ENCODE measurements at regions not wholly inside any gene's neighbourhood (a gene's known extent, or its start where the extent isn't known, plus 50 kb on each side); places are given as distances from the start of the nearest gene placed in this dataset.

- Histone ChIP-seq H3K36me3 (ENCODE audit: insufficient read depth, low read length) (no peaks in the 10 kb centered on the region), H3K4me3 (ENCODE audit: low read length) (no peak overlapping the region), H3K4me1 (ENCODE audit: insufficient read depth, low read length) (peaks cover 26% of the 10 kb centered on the region), H3K9ac (ENCODE audit: low read depth, low read length) (no peak overlapping the region), H3K27me3 (ENCODE audit: insufficient read depth, low read length) (no peaks in the 10 kb centered on the region), H3K9me3 (ENCODE audit: insufficient read depth, low read depth, low read length) (peaks cover 2% of the 10 kb centered on the region), H3K27ac (ENCODE audit: low read depth, low read length) (peak overlapping the region; percentile 17; the same call in 1 of the 2 replicates)
- WGBS, result 93% methylated on average over 3 of the region's 4 CpGs
These were observed 242.2 kb downstream of the CSNK1G3 start for GRCh38 chr5:123753937-123754891.

- WGBS, result 86% methylated on average over 1 of the region's 3 CpGs
- Histone ChIP-seq H3K4me1 (ENCODE audit: insufficient read depth, low read length) (peaks cover 26% of the 10 kb centered on the region), H3K27me3 (ENCODE audit: insufficient read depth, low read length) (no peaks in the 10 kb centered on the region), H3K36me3 (ENCODE audit: insufficient read depth, low read length) (no peaks in the 10 kb centered on the region), H3K9ac (ENCODE audit: low read depth, low read length) (no peak overlapping the region), H3K27ac (ENCODE audit: low read depth, low read length) (no peak overlapping the region), H3K4me3 (ENCODE audit: low read length) (no peak overlapping the region), H3K9me3 (ENCODE audit: insufficient read depth, low read depth, low read length) (0 out of 2 replicates have a peak, but pooled peaks cover under 1% of the 10 kb centered on the region)
These were observed 241.4 kb downstream of the CSNK1G3 start for GRCh38 chr5:123753180-123753936.

- no peaks in the 10 kb centered on the region for H3K9me3 ChIP-seq (ENCODE audit: insufficient read depth, low read depth, low read length)
- no peak overlapping the region; the same call in 1 of the 2 replicates for H3K27ac ChIP-seq (ENCODE audit: low read depth, low read length)
- WGBS, result 93% methylated on average over 5 of the region's 5 CpGs
- H3K36me3 ChIP-seq (ENCODE audit: insufficient read depth, low read length), result no peaks in the 10 kb centered on the region
- H3K9ac ChIP-seq (ENCODE audit: low read depth, low read length), result no peak overlapping the region
- H3K4me3 ChIP-seq (ENCODE audit: low read length), result no peak overlapping the region
- peaks cover 26% of the 10 kb centered on the region for H3K4me1 ChIP-seq (ENCODE audit: insufficient read depth, low read length)
- no peaks in the 10 kb centered on the region for H3K27me3 ChIP-seq (ENCODE audit: insufficient read depth, low read length)
These were observed 240.7 kb downstream of the CSNK1G3 start for GRCh38 chr5:123752552-123753179.

- peaks cover 32% of the 10 kb centered on the region for H3K4me1 ChIP-seq (ENCODE audit: insufficient read depth, low read length)
- H3K27ac ChIP-seq (ENCODE audit: low read depth, low read length), result no peak overlapping the region
- WGBS, result no CpG with 5 or more reads among the region's 3 CpGs
These were observed 239.7 kb downstream of the CSNK1G3 start for GRCh38 chr5:123751670-123752069.

GRCh38 chr5:123748239-123748638 lies 236.3 kb downstream of the CSNK1G3 start:
- no peak overlapping the region for H3K4me3 ChIP-seq (ENCODE audit: low read length)
- H3K36me3 ChIP-seq (ENCODE audit: insufficient read depth, low read length), result no peaks in the 10 kb centered on the region
- 100% methylated on average over 1 of the region's 1 CpG for WGBS
- H3K9me3 ChIP-seq (ENCODE audit: insufficient read depth, low read depth, low read length), result no peaks in the 10 kb centered on the region
- H3K27ac ChIP-seq (ENCODE audit: low read depth, low read length), result no peak overlapping the region
- no peak overlapping the region for H3K9ac ChIP-seq (ENCODE audit: low read depth, low read length)
- no peaks in the 10 kb centered on the region for H3K27me3 ChIP-seq (ENCODE audit: insufficient read depth, low read length)
- H3K4me1 ChIP-seq (ENCODE audit: insufficient read depth, low read length), result peaks cover 16% of the 10 kb centered on the region

More at GRCh38 chr5:123751670-123752069, 239.7 kb downstream of the CSNK1G3 start:
- H3K27me3 ChIP-seq (ENCODE audit: insufficient read depth, low read length), result no peaks in the 10 kb centered on the region
- no peaks in the 10 kb centered on the region for H3K9me3 ChIP-seq (ENCODE audit: insufficient read depth, low read depth, low read length)
- no peak overlapping the region for H3K9ac ChIP-seq (ENCODE audit: low read depth, low read length)
- H3K36me3 ChIP-seq (ENCODE audit: insufficient read depth, low read length), result no peaks in the 10 kb centered on the region
- H3K4me3 ChIP-seq (ENCODE audit: low read length), result no peak overlapping the region

- Histone ChIP-seq H3K27me3 (ENCODE audit: insufficient read depth, low read length) (no peaks in the 10 kb centered on the region), H3K9ac (ENCODE audit: low read depth, low read length) (no peak overlapping the region), H3K9me3 (ENCODE audit: insufficient read depth, low read depth, low read length) (no peaks in the 10 kb centered on the region), H3K36me3 (ENCODE audit: insufficient read depth, low read length) (no peaks in the 10 kb centered on the region), H3K27ac (ENCODE audit: low read depth, low read length) (no peak overlapping the region), H3K4me1 (ENCODE audit: insufficient read depth, low read length) (peaks cover 16% of the 10 kb centered on the region), H3K4me3 (ENCODE audit: low read length) (no peak overlapping the region)
- WGBS, result 86% methylated on average over 3 of the region's 3 CpGs
These were observed 234.8 kb downstream of the CSNK1G3 start for GRCh38 chr5:123746683-123747360.

GRCh38 chr5:123743990-123744583 lies 232.1 kb downstream of the CSNK1G3 start:
- Histone ChIP-seq H3K27ac (ENCODE audit: low read depth, low read length) (no peak overlapping the region), H3K36me3 (ENCODE audit: insufficient read depth, low read length) (no peaks in the 10 kb centered on the region), H3K27me3 (ENCODE audit: insufficient read depth, low read length) (no peaks in the 10 kb centered on the region), H3K9ac (ENCODE audit: low read depth, low read length) (no peak overlapping the region), H3K4me1 (ENCODE audit: insufficient read depth, low read length) (peaks cover 16% of the 10 kb centered on the region), H3K4me3 (ENCODE audit: low read length) (no peak overlapping the region), H3K9me3 (ENCODE audit: insufficient read depth, low read depth, low read length) (no peaks in the 10 kb centered on the region)
- 80% methylated on average over 1 of the region's 1 CpG for WGBS

GRCh38 chr5:123735384-123735783 lies 223.4 kb downstream of the CSNK1G3 start:
- WGBS, result 100% methylated on average over 1 of the region's 1 CpG
- no peak overlapping the region for H3K27ac ChIP-seq (ENCODE audit: low read depth, low read length)

GRCh38 chr5:123732257-123732656 lies 220.3 kb downstream of the CSNK1G3 start:
- Histone ChIP-seq H3K4me1 (ENCODE audit: insufficient read depth, low read length) (no peaks in the 10 kb centered on the region), H3K9ac (ENCODE audit: low read depth, low read length) (no peak overlapping the region), H3K4me3 (ENCODE audit: low read length) (no peak overlapping the region), H3K36me3 (ENCODE audit: insufficient read depth, low read length) (no peaks in the 10 kb centered on the region), H3K9me3 (ENCODE audit: insufficient read depth, low read depth, low read length) (peaks cover 39% of the 10 kb centered on the region), H3K27ac (ENCODE audit: low read depth, low read length) (no peak overlapping the region), H3K27me3 (ENCODE audit: insufficient read depth, low read length) (no peaks in the 10 kb centered on the region)
- WGBS, result 98% methylated on average over 1 of the region's 1 CpG

More at GRCh38 chr5:123735384-123735783, 223.4 kb downstream of the CSNK1G3 start:
- Histone ChIP-seq H3K4me3 (ENCODE audit: low read length) (no peak overlapping the region), H3K27me3 (ENCODE audit: insufficient read depth, low read length) (no peaks in the 10 kb centered on the region), H3K9ac (ENCODE audit: low read depth, low read length) (no peak overlapping the region), H3K9me3 (ENCODE audit: insufficient read depth, low read depth, low read length) (peaks cover 34% of the 10 kb centered on the region), H3K36me3 (ENCODE audit: insufficient read depth, low read length) (no peaks in the 10 kb centered on the region), H3K4me1 (ENCODE audit: insufficient read depth, low read length) (no peaks in the 10 kb centered on the region)

- H3K4me1 ChIP-seq (ENCODE audit: insufficient read depth, low read length), result no peaks in the 10 kb centered on the region
- H3K36me3 ChIP-seq (ENCODE audit: insufficient read depth, low read length), result no peaks in the 10 kb centered on the region
- H3K4me3 ChIP-seq (ENCODE audit: low read length), result no peak overlapping the region
- WGBS, result 92% methylated on average over 3 of the region's 3 CpGs
- H3K27ac ChIP-seq (ENCODE audit: low read depth, low read length), result no peak overlapping the region
- no peaks in the 10 kb centered on the region for H3K9me3 ChIP-seq (ENCODE audit: insufficient read depth, low read depth, low read length)
- no peaks in the 10 kb centered on the region for H3K27me3 ChIP-seq (ENCODE audit: insufficient read depth, low read length)
- no peak overlapping the region for H3K9ac ChIP-seq (ENCODE audit: low read depth, low read length)
These were observed 210.5 kb downstream of the CSNK1G3 start for GRCh38 chr5:123722451-123722850.

Data from HUES64 (cell line).